ENCODE measurements at regions not wholly inside any gene's neighbourhood (a gene's known extent, or its start where the extent isn't known, plus 50 kb on each side); places are given as distances from the start of the nearest gene placed in this dataset.

GRCh38 chr5:115413651-115414050 is 117.2 kb upstream of the CCDC112 start:
- H4K8ac ChIP-seq (replicated peaks; ENCODE audit: insufficient read length, low read depth, low read length), result no peak overlapping the region
- H2BK120ac ChIP-seq (ENCODE audit: low read depth, low read length, poor library complexity, severe bottlenecking), result no peak overlapping the region
- H3K79me1 ChIP-seq (ENCODE audit: insufficient read depth, low read depth, low read length, poor library complexity, severe bottlenecking), result no peaks in the 10 kb centered on the region
- H2BK15ac ChIP-seq (ENCODE audit: low read depth, low read length), result no peak overlapping the region
- no peak overlapping the region for H4K5ac ChIP-seq (ENCODE audit: insufficient read length, low read depth, low read length)
- no peak overlapping the region for H3T11ph ChIP-seq (ENCODE audit: low read length)
- no peaks in the 10 kb centered on the region for H4K20me1 ChIP-seq (ENCODE audit: control insufficient read depth, insufficient read depth, insufficient read length)
- no peak overlapping the region for H2BK20ac ChIP-seq (ENCODE audit: low read depth, low read length, poor library complexity, severe bottlenecking)
- H2BK12ac ChIP-seq (ENCODE audit: insufficient read length, low read depth, low read length), result no peak overlapping the region
- no peaks in the 10 kb centered on the region for H3K23me2 ChIP-seq (ENCODE audit: insufficient read length, low read depth, low read length, poor library complexity, severe bottlenecking)
- H3K27me3 Mint-ChIP-seq (ENCODE audit: low read depth), result no peaks in the 10 kb centered on the region
- no peaks in the 10 kb centered on the region for H3K9me3 ChIP-seq (ENCODE audit: control insufficient read depth, low read depth, low read length)
- WGBS (ENCODE audit: extremely low coverage, insufficient read length, low lambda C conversion rate), result no CpG with 5 or more reads among the region's 1 CpG
- H4K91ac ChIP-seq (ENCODE audit: insufficient read length, low read depth, low read length), result no peak overlapping the region
- no peaks in the 10 kb centered on the region for H3K79me2 ChIP-seq (ENCODE audit: insufficient read depth, low read length)
- TF ChIP-seq CTCF (conservative IDR thresholded peaks at IDR 0.05), result no peak
- no peaks in the 10 kb centered on the region for H3K9me3 Mint-ChIP-seq
- peaks cover 4 to 10% of the 10 kb centered on the region in 2 experiments; a peak in 3 of 4 replicates for H3K4me1 Mint-ChIP-seq
- H3K27ac Mint-ChIP-seq, result no peak overlapping the region; a peak in 1 of 7 replicates
- no peak overlapping the region for H3K27ac ChIP-seq (ENCODE audit: insufficient read length, low read depth, low read length)
- no peak overlapping the region for H3K23ac ChIP-seq (ENCODE audit: insufficient read length, low read depth, low read length)
- H3K4me2 ChIP-seq (ENCODE audit: insufficient read depth, insufficient read length, low read length), result no peak overlapping the region
- H3K36me3 Mint-ChIP-seq (ENCODE audit: insufficient read depth in 1 of 3, low read depth in 3 of 3), result no peaks in the 10 kb centered on the region
- H3K9ac ChIP-seq (ENCODE audit: extremely low read depth, insufficient read length, low read length), result no peak overlapping the region
- no peak overlapping the region for H2AK5ac ChIP-seq (ENCODE audit: insufficient read length, low read length)
- H3K18ac ChIP-seq (ENCODE audit: insufficient read length, low read depth, low read length), result no peak overlapping the region
- H2BK5ac ChIP-seq (ENCODE audit: insufficient read length, low read length), result no peak overlapping the region
- H3K4ac ChIP-seq (ENCODE audit: low read depth, low read length), result no peak overlapping the region
- no peak overlapping the region for H2AFZ ChIP-seq (ENCODE audit: low read length)
- H3K14ac ChIP-seq (ENCODE audit: insufficient read depth, low read length), result no peak overlapping the region
- H3K4me1 ChIP-seq (ENCODE audit: insufficient read depth, low read length), result no peaks in the 10 kb centered on the region; the same call in 1 of the 2 replicates
- H3K56ac ChIP-seq (ENCODE audit: insufficient read length, low read depth, low read length), result no peak overlapping the region
- H3K4me3 Mint-ChIP-seq, result no peak overlapping the region
- H3K27me3 ChIP-seq (ENCODE audit: insufficient read depth, low read length), result no peaks in the 10 kb centered on the region
- DNase-seq, result no peak
